ENCODE measurements at regions not wholly inside any gene's neighbourhood (a gene's known extent, or its start where the extent isn't known, plus 50 kb on each side); places are given as distances from the start of the nearest gene placed in this dataset.
"Not testable (repeated sequence)": the region's sequence is repeated elsewhere in the genome, so short reads cannot be mapped to it uniquely, and the experiment has no call there.

- WGBS, 2 donors = 30 to 45% methylated on average over 3 of the region's 3 CpGs
- DNase-seq; H3K36me3 ChIP-seq (replicated peaks in 1 of 2; ENCODE audit: insufficient read depth in 1 of 2, low read depth in 2 of 2); intact Hi-C loops (cut with DNase I); H3K27me3 ChIP-seq; H3K4me1 ChIP-seq; H3K4me3 ChIP-seq; ATAC-seq; H3K27ac ChIP-seq; H3K9me3 ChIP-seq: not testable (repeated sequence)
Measured at GRCh38 chr21:27856988-27857387, 890.1 kb upstream of the ADAMTS5 start.

GRCh38 chr21:27841084-27841672, 874.3 kb upstream of the ADAMTS5 start:
- Histone ChIP-seq H3K9me3 (no peaks in the 10 kb centered on the region), H3K27me3 (no peaks in the 10 kb centered on the region), H3K36me3 (replicated peaks in 1 of 2; ENCODE audit: insufficient read depth in 1 of 2, low read depth in 2 of 2) (no peaks in the 10 kb centered on the region), H3K4me3 (no peak overlapping the region), H3K4me1 (no peaks in the 10 kb centered on the region), H3K27ac (no peak overlapping the region)
- no peak for DNase-seq
- intact Hi-C loops (cut with DNase I) = no loop called here
- ATAC-seq = no peak
- 94 to 95% methylated on average over 3 of the region's 3 CpGs for WGBS, 2 donors
- TF ChIP-seq CTCF (IDR thresholded peaks at IDR 0.05) = no peak
- TF ChIP-seq POLR2A (IDR thresholded peaks at IDR 0.05) = no peak

GRCh38 chr21:27840262-27840661, 873.4 kb upstream of the ADAMTS5 start:
- ATAC-seq (no peak), DNase-seq (no peak)
- no peaks in the 10 kb centered on the region for H3K4me1 ChIP-seq
- WGBS, 2 donors = 19 to 31% methylated on average over 3 of the region's 3 CpGs
- no peak overlapping the region for H3K4me3 ChIP-seq
- intact Hi-C loops (cut with DNase I) = no loop called here
- no peak overlapping the region for H3K27ac ChIP-seq
- TF ChIP-seq POLR2A (IDR thresholded peaks at IDR 0.05) (no peak), CTCF (IDR thresholded peaks at IDR 0.05) (no peak)
- H3K9me3 ChIP-seq = no peaks in the 10 kb centered on the region
- no peaks in the 10 kb centered on the region for H3K27me3 ChIP-seq
- H3K36me3 ChIP-seq (replicated peaks in 1 of 2; ENCODE audit: insufficient read depth in 1 of 2, low read depth in 2 of 2) = no peaks in the 10 kb centered on the region

GRCh38 chr21:27839512-27840115, 872.7 kb upstream of the ADAMTS5 start:
- TF ChIP-seq CTCF (IDR thresholded peaks at IDR 0.05) (no peak), POLR2A (IDR thresholded peaks at IDR 0.05) (no peak)
- intact Hi-C loops (cut with DNase I) = no loop called here
- no peak overlapping the region for H3K27ac ChIP-seq
- H3K4me1 ChIP-seq = no peaks in the 10 kb centered on the region
- no peak overlapping the region for H3K4me3 ChIP-seq
- no peaks in the 10 kb centered on the region for H3K9me3 ChIP-seq
- DNase-seq = no peak
- ATAC-seq = no peak
- no peaks in the 10 kb centered on the region for H3K27me3 ChIP-seq
- WGBS, 2 donors = 65 to 82% methylated on average over 3 of the region's 3 CpGs
- no peaks in the 10 kb centered on the region for H3K36me3 ChIP-seq (replicated peaks in 1 of 2; ENCODE audit: insufficient read depth in 1 of 2, low read depth in 2 of 2)

GRCh38 chr21:27838573-27838972, 871.7 kb upstream of the ADAMTS5 start:
- Histone ChIP-seq H3K9me3 (no peaks in the 10 kb centered on the region), H3K36me3 (replicated peaks in 1 of 2; ENCODE audit: insufficient read depth in 1 of 2, low read depth in 2 of 2) (no peaks in the 10 kb centered on the region), H3K27me3 (no peaks in the 10 kb centered on the region), H3K4me3 (no peak overlapping the region), H3K4me1 (no peaks in the 10 kb centered on the region), H3K27ac (no peak overlapping the region)
- ATAC-seq = no peak
- intact Hi-C loops (cut with DNase I) = no loop called here
- DNase-seq = no peak
- 57 to 64% methylated on average over 1 of the region's 1 CpG for WGBS, 2 donors
- no peak for TF ChIP-seq CTCF (IDR thresholded peaks at IDR 0.05)
